OCI-LY3 (cell line): ENCODE measurements at regions not wholly inside any gene's neighbourhood (a gene's known extent, or its start where the extent isn't known, plus 50 kb on each side); places are given as distances from the start of the nearest gene placed in this dataset.

Experiments used
- H2AFZ ChIP-seq: fragments of 200-600, 300-600 bp; shearing (Covaris generic); 2 replicates; pipeline ENCODE4 v1.6.0; 2014; ENCODE audit warnings: antibody characterized with exemption, low read depth, low read length
- H3K27ac ChIP-seq: fragments of 200-600, 300-600 bp; sonication (generic); 2 replicates; pipeline ENCODE4 v1.5.1; 2014; ENCODE audit warnings: mild to moderate bottlenecking, low read length, moderate library complexity, mixed read lengths
- H3K27me3 ChIP-seq: fragments of 200-600, 300-600 bp; sonication (generic); 2 replicates; pipeline ENCODE4 v1.6.1; 2014; ENCODE audit warnings: low read depth, low read length, mixed read lengths
- H3K36me3 ChIP-seq: fragments of 200-600, 300-600 bp; sonication (generic); replicated peaks from 2 replicates; pipeline ENCODE3; 2014; ENCODE audit warnings: low read depth, low read length, mixed read lengths
- H3K4me1 ChIP-seq: fragments of 300-600, 200-600 bp; sonication (generic); 2 replicates; pipeline ENCODE4 v1.6.1; 2014; ENCODE audit warnings: low read length, mixed read lengths
- H3K4me2 ChIP-seq: fragments of 200-600, 300-600 bp; sonication (generic); 2 replicates; pipeline ENCODE4 v1.6.1; 2014; ENCODE audit warnings: low read length, mixed read lengths
- H3K4me3 ChIP-seq: fragments of 300-600, 200-600 bp; sonication (generic); 2 replicates; pipeline ENCODE4 v1.5.1; 2014; ENCODE audit warnings: antibody characterized with exemption, mild to moderate bottlenecking, low read length, moderate library complexity
- H3K79me2 ChIP-seq: fragments of 300-600, 200-600 bp; shearing (Covaris generic); 2 replicates; pipeline ENCODE4 v1.6.1; 2014; ENCODE audit warnings: mild to moderate bottlenecking, low read length, mixed read lengths
- H3K9ac ChIP-seq: fragments of 300-600, 200-600 bp; shearing (Covaris generic); 2 replicates; pipeline ENCODE4 v1.6.0; 2014; ENCODE audit warnings: mild to moderate bottlenecking, low read length, moderate library complexity
- H3K9me3 ChIP-seq: fragments of 200-600, 300-600 bp; shearing (Covaris generic); 2 replicates; pipeline ENCODE4 v1.6.1; 2014; ENCODE audit warnings: low read length, mixed read lengths; ENCODE audit not compliant: insufficient read depth
- H4K20me1 ChIP-seq: fragments of 200-600, 300-600 bp; sonication (generic); 2 replicates; pipeline ENCODE4 v1.6.1; 2016; ENCODE audit warnings: low read length, mixed read lengths; ENCODE audit not compliant: insufficient read depth
- EZH2phosphoT487 ChIP-seq: fragments of 200-600 bp; shearing (Covaris generic); IDR thresholded peaks from 2 replicates; pipeline ENCODE4 v1.6.1; 2018; ENCODE audit warnings: antibody characterized with exemption, mixed run types, low read depth
- TF ChIP-seq, protein P1 (sequence below): fragments of 200-600, 300-600 bp; sonication (generic); IDR thresholded peaks from 2 replicates; pipeline ENCODE4 v1.5.1; 2014; ENCODE audit warnings: antibody characterized with exemption, low read length, low read depth

DNA sequence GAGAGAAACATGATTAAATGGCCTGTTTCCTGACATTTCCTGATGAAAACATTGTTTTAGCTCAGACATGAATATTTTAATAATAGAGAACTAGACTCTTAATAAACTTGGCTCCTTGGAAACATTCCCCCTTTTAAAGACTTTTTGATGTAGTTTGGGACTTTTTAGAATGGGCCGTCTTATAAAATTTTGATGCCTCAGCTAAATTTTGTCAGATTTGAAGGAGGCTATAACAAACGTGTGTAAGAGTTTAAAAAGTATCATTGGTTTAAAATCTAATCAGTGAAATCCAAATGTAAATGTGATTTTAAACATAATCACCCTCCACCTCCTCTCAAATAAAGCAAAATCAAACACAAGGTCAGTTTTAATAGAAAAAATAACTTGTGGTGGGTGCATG is 200.9 kb downstream of the CLIC5 start:
- Histone ChIP-seq H3K9ac (no peak overlapping the region), H4K20me1 (no peaks in the 10 kb centered on the region), H3K4me2 (no peak overlapping the region), H3K4me1 (peaks cover 9% of the 10 kb centered on the region), H2AFZ (no peak overlapping the region), H3K27me3 (peaks cover 76% of the 10 kb centered on the region), H3K9me3 (no peaks in the 10 kb centered on the region), H3K4me3 (no peak overlapping the region), H3K27ac (no peak overlapping the region), H3K79me2 (no peaks in the 10 kb centered on the region), H3K36me3 (no peaks in the 10 kb centered on the region)
- TF ChIP-seq, protein P1, sequence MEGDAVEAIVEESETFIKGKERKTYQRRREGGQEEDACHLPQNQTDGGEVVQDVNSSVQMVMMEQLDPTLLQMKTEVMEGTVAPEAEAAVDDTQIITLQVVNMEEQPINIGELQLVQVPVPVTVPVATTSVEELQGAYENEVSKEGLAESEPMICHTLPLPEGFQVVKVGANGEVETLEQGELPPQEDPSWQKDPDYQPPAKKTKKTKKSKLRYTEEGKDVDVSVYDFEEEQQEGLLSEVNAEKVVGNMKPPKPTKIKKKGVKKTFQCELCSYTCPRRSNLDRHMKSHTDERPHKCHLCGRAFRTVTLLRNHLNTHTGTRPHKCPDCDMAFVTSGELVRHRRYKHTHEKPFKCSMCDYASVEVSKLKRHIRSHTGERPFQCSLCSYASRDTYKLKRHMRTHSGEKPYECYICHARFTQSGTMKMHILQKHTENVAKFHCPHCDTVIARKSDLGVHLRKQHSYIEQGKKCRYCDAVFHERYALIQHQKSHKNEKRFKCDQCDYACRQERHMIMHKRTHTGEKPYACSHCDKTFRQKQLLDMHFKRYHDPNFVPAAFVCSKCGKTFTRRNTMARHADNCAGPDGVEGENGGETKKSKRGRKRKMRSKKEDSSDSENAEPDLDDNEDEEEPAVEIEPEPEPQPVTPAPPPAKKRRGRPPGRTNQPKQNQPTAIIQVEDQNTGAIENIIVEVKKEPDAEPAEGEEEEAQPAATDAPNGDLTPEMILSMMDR = no peak
- TF ChIP-seq EZH2phosphoT487 = no peak

DNA sequence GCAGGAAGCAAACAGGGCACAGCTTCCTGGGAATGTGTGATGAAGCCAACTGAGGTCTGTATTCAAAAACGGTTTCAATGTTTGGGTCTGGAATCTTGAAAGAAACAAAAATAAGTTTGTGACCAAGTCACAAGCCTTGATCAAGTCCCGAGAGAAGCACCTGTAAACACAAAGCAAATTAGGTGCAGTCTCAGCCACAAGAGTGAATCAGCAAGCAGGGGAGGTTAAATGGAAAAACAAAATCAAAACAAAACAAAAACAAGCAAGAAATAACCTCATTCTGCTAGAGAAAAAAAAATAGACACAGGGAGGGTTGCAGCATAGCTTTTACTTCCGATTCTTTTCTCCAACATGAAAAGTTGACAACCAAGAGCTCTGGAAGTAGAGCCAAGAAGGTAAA is 201.7 kb downstream of the CLIC5 start:
- Histone ChIP-seq H3K27me3 (peaks cover 83% of the 10 kb centered on the region), H3K36me3 (no peaks in the 10 kb centered on the region), H3K79me2 (no peaks in the 10 kb centered on the region), H3K27ac (no peak overlapping the region), H3K4me1 (peaks cover 9% of the 10 kb centered on the region), H3K4me3 (no peak overlapping the region), H4K20me1 (no peaks in the 10 kb centered on the region), H3K4me2 (no peak overlapping the region), H3K9ac (no peak overlapping the region), H2AFZ (no peak overlapping the region), H3K9me3 (no peaks in the 10 kb centered on the region)
- TF ChIP-seq, protein P1 = no peak
- TF ChIP-seq EZH2phosphoT487 = no peak

DNA sequence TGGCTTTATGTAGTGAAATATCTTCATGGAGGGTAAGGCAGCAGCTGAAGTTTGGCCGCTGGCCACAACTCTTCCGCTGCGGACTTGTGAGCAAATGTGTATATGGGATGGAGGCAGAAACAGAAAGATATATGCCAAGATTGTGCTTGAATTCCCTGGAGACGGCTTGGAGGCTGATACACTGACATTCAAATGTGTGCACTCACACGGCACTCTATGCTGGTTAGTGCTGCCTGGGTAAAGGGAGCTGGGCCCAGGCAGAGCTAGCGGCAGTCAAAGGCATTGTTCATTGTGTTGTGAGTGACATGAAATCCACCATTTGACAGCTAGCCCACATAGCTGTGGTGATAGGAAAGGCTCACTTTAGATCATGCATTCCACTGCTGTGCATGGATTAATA is 202.7 kb downstream of the CLIC5 start:
- H3K4me3 ChIP-seq = no peak overlapping the region

DNA sequence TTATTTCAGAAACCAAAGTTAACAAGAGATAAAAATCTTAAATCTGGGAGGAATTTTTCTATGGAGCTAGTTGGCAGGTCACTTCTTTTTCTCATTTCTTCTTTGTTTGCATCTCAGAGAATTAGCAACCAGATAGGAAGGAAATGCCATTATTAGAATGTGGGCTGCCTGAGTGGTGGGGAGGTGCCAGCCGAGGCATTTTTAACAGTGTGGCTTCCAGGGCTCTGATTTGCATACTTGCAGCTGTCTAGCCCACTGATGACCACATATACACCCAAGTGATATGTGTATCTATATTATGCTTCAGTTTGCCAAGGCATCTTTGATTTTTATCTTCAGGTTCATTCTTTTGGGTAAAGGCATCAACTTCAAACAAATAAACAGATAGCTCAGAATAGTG is 206.7 kb downstream of the CLIC5 start:
- Histone ChIP-seq H4K20me1 (no peaks in the 10 kb centered on the region), H3K4me3 (no peak overlapping the region), H3K27me3 (peaks cover 95% of the 10 kb centered on the region), H3K36me3 (no peaks in the 10 kb centered on the region), H3K27ac (no peak overlapping the region), H2AFZ (no peak overlapping the region), H3K9me3 (no peaks in the 10 kb centered on the region; the same call in 1 of the 2 replicates), H3K9ac (no peak overlapping the region), H3K4me1 (no peaks in the 10 kb centered on the region), H3K4me2 (no peak overlapping the region), H3K79me2 (no peaks in the 10 kb centered on the region)
- TF ChIP-seq, protein P1 = no peak
- no peak for TF ChIP-seq EZH2phosphoT487

More for the DNA sequence above, 202.7 kb downstream of the CLIC5 start:
- no peaks in the 10 kb centered on the region for H3K79me2 ChIP-seq
- H3K4me2 ChIP-seq = no peak overlapping the region
- H3K27me3 ChIP-seq = peaks cover 89% of the 10 kb centered on the region
- peaks cover 6% of the 10 kb centered on the region for H3K4me1 ChIP-seq
- H3K36me3 ChIP-seq = no peaks in the 10 kb centered on the region
- no peaks in the 10 kb centered on the region for H3K9me3 ChIP-seq
- no peak for TF ChIP-seq EZH2phosphoT487
- TF ChIP-seq, protein P1 = no peak
- no peak overlapping the region for H3K27ac ChIP-seq
- no peak overlapping the region for H3K9ac ChIP-seq
- H2AFZ ChIP-seq = no peak overlapping the region
- H4K20me1 ChIP-seq = no peaks in the 10 kb centered on the region
